ENCODE measurements at regions not wholly inside any gene's neighbourhood (a gene's known extent, or its start where the extent isn't known, plus 50 kb on each side); places are given as distances from the start of the nearest gene placed in this dataset.

- no peaks in the 10 kb centered on the region for H3K79me2 ChIP-seq (ENCODE audit: control insufficient read depth in 1 of 2, insufficient read depth in 2 of 2, low read length in 2 of 2)
- no peaks in the 10 kb centered on the region for H3K27me3 ChIP-seq (replicated peaks in 1 of 4; ENCODE audit: control insufficient read depth in 3 of 4, extremely low read depth in 1 of 4, insufficient read depth in 3 of 4, low read length in 3 of 4)
- peaks cover 0 to 5% (median 0%) of the 10 kb centered on the region in 4 experiments; a peak in 1 of 7 replicates for H3K4me1 ChIP-seq (replicated peaks in 1 of 4; ENCODE audit: control insufficient read depth in 3 of 4, insufficient read depth in 4 of 4, low read length in 3 of 4)
- H3K27ac ChIP-seq (ENCODE audit: low read depth, low read length): no peak overlapping the region
- H3K79me1 ChIP-seq (ENCODE audit: low read depth, low read length): no peaks in the 10 kb centered on the region
- no peak overlapping the region for H2BK20ac ChIP-seq (ENCODE audit: low read length)
- no peak overlapping the region for H2BK15ac ChIP-seq (ENCODE audit: low read length)
- H2BK5ac ChIP-seq (ENCODE audit: low read depth, low read length): no peak overlapping the region
- H4K8ac ChIP-seq (ENCODE audit: extremely low read depth, insufficient read depth, low read length): no peak overlapping the region
- H2BK12ac ChIP-seq (ENCODE audit: low read depth, low read length): no peak overlapping the region
- H3K18ac ChIP-seq (ENCODE audit: extremely low read depth, low read length): no peak overlapping the region
- POLR2A ChIA-PET (ENCODE audit: partially characterized antibody): no interaction called here
- H2AFZ ChIP-seq (ENCODE audit: low read length): no peak overlapping the region
- H3K4me3 ChIP-seq (ENCODE audit: extremely low read depth in 1 of 4, insufficient read depth in 2 of 4, low read depth in 3 of 4, low read length in 4 of 4): no peak overlapping the region
- no peak overlapping the region for H3K4me2 ChIP-seq (ENCODE audit: insufficient read depth in 1 of 2, low read depth in 2 of 2, low read length in 2 of 2)
- no peak overlapping the region for H3K4ac ChIP-seq (replicated peaks; ENCODE audit: insufficient read length, low read depth, low read length)
- no peak overlapping the region for H3K14ac ChIP-seq (ENCODE audit: insufficient read length)
- H3K9ac ChIP-seq (replicated peaks in 1 of 4; ENCODE audit: extremely low read depth in 1 of 4, low read depth in 3 of 4, low read length in 3 of 4): no peak overlapping the region
- 90% methylated on average over 4 of the region's 4 CpGs; no CpG with 5 or more reads in 1 of the 2 experiments for WGBS, 2 experiments (ENCODE audit: extremely low coverage in 1 of 2, insufficient coverage in 1 of 2, insufficient read length in 1 of 2, insufficient replicate concordance in 2 of 2, low coverage in 1 of 2, low lambda C conversion rate in 2 of 2, missing lambda C conversion rate in 1 of 2)
- FAIRE-seq (no peak), DNase-seq (ENCODE audit: low read depth in 1 of 2, low spot score in 2 of 2) (no peak)
- no peak overlapping the region for H4K5ac ChIP-seq (ENCODE audit: insufficient read length, low read depth, low read length)
- no peaks in the 10 kb centered on the region for H4K20me1 ChIP-seq (replicated peaks in 1 of 2; ENCODE audit: control insufficient read depth in 1 of 2, insufficient read depth in 2 of 2, low read length in 2 of 2)
- H3K36me3 ChIP-seq (ENCODE audit: control insufficient read depth in 2 of 4, insufficient read depth in 4 of 4, low read length in 3 of 4): no peaks in the 10 kb centered on the region
- no peak overlapping the region for H2AK5ac ChIP-seq (ENCODE audit: low read depth, low read length)
- no peak overlapping the region for H3K23ac ChIP-seq (ENCODE audit: insufficient read length)
- no peak overlapping the region for H3K56ac ChIP-seq (replicated peaks; ENCODE audit: insufficient read length, low read depth, low read length)
- no peak overlapping the region for H2BK120ac ChIP-seq (replicated peaks; ENCODE audit: low read depth, low read length)
- no peak overlapping the region for H4K91ac ChIP-seq (replicated peaks; ENCODE audit: insufficient read length, low read length)
- CTCF ChIA-PET (ENCODE audit: partially characterized antibody): interaction anchor here (0.6 to 2.1 kb wide), 4 partner anchors 12 to 119 kb away, joined by 4 to 8 read pairs (median 8); no protein-coding TSS in a partner anchor
- H3K9me3 ChIP-seq (ENCODE audit: insufficient read depth in 2 of 2, low read depth in 1 of 2, low read length in 1 of 2): 0 out of 4 replicates have a peak, but pooled peaks cover 0 to 3% of the 10 kb centered on the region in 2 experiments
- no peaks in the 10 kb centered on the region for H3K23me2 ChIP-seq (ENCODE audit: low read depth, low read length)
- TF ChIP-seq TCF12 (IDR thresholded peaks at IDR 0.05; ENCODE audit: low read depth, low read length): no peak
- no peak for TF ChIP-seq CBX8 (IDR thresholded peaks at IDR 0.05; ENCODE audit: borderline replicate concordance, low read depth, low read length)
- TF ChIP-seq KDM1A (IDR thresholded peaks at IDR 0.05; ENCODE audit: borderline replicate concordance, low read length): no peak
- TF ChIP-seq ATF3 (IDR thresholded peaks at IDR 0.05; ENCODE audit: insufficient read depth, low read depth, low read length): no peak
- TF ChIP-seq NANOG (IDR thresholded peaks at IDR 0.05; ENCODE audit: insufficient read depth, low read depth, low read length, poor library complexity, severe bottlenecking): no peak
- no peak for TF ChIP-seq POU5F1 (IDR thresholded peaks at IDR 0.05; ENCODE audit: low read depth, low read length)
- TF ChIP-seq SUZ12 (IDR thresholded peaks at IDR 0.05; ENCODE audit: low read length): no peak
- TF ChIP-seq FOSL1 (IDR thresholded peaks at IDR 0.05; ENCODE audit: insufficient read depth, low read depth, low read length): no peak
- TF ChIP-seq BRCA1 (IDR thresholded peaks at IDR 0.05; ENCODE audit: low read depth, low read length): no peak
Observed at GRCh38 chr9:80157561-80157983, 585.8 kb downstream of the TLE4 start.
